GM20431 (cell line): ENCODE measurements at regions not wholly inside any gene's neighbourhood (a gene's known extent, or its start where the extent isn't known, plus 50 kb on each side); places are given as distances from the start of the nearest gene placed in this dataset.

Source experiments
- in situ Hi-C: fragments of 300-500 bp; cut with MseI, MboI; formaldehyde crosslinking; loops from one replicate; pipeline ENCODE4 v1.15.0; 2020; ENCODE audit warnings: low sequenced_read_pairs; ENCODE audit not compliant: unreplicated experiment

DNA sequence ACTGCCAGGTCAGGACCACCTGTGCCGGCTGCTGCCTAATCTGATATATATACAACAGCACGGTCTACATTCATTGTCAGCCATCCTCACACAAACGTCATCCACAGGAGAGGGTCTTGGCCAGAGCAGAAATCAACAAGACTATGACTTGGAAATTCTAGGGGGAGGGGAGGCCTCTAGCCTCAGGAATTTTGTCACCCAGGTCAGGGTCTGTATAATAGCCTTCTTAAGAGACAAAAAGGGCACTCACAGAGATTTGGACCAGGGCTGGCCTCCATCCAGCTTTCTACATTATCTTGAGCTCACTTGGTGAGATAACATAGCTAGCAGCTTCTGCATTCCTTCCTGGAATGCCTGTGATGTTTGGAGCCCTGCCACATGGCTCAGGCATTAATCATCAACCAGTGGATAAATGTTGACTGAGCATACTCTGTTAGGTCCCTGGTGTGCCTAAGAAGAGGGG, 50.4 kb upstream of the CTIF start:
- in situ Hi-C loops, result no loop called here

- in situ Hi-C loops, result no loop called here
These were observed 52.1 kb upstream of the CTIF start for GRCh38 chr18:48486754-48487153.

- in situ Hi-C loops, result no loop called here
These were observed 52.9 kb upstream of the CTIF start for GRCh38 chr18:48485828-48486405.

DNA sequence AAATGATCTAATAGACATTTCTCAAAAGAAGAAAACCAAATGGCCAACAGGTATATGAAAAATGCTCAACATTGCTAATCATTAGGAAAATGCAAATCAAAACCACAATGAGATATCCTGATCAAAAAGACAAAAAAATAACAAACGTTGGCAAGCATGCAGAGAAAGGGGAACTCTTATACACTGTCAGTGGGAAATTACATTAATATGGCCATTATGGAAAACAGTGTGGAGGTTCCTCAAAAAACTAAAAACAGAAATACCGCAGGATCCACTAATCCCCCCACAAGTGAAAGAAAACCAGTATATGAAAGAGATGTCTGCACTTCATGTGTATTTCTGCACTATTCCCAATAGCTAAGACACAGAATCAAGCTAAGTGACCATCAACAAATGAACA, 57.7 kb upstream of the CTIF start:
- in situ Hi-C loops, result no loop called here

GRCh38 chr18:48479531-48479930, 59.3 kb upstream of the CTIF start:
- in situ Hi-C loops, result loop anchor here (10.0 kb wide), 1 partner anchor 185 kb away; no protein-coding TSS in a partner anchor

GRCh38 chr18:48477348-48477747, 61.5 kb upstream of the CTIF start:
- in situ Hi-C loops, result loop anchor here (10.0 kb wide), 1 partner anchor 187 kb away; no protein-coding TSS in a partner anchor

DNA sequence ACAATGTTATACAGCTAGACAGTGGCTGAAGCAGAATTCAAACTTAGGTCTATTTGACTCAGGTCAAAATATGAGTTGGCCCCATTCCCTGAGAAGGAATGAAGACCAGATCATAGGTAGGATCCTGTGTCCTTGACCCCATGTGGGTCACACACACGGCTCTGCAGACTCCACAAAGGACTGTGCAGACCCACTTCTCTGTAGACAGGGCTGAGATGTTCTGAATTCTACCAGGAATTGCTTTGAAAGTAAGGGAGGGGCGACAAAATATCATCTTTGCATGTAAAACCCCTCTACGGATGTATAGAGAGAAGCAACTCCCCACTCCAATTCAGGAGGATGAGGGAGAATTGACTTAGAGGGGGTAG, 62.3 kb upstream of the CTIF start:
- in situ Hi-C loops, result loop anchor here (10.0 kb wide), 1 partner anchor 188 kb away; no protein-coding TSS in a partner anchor

DNA sequence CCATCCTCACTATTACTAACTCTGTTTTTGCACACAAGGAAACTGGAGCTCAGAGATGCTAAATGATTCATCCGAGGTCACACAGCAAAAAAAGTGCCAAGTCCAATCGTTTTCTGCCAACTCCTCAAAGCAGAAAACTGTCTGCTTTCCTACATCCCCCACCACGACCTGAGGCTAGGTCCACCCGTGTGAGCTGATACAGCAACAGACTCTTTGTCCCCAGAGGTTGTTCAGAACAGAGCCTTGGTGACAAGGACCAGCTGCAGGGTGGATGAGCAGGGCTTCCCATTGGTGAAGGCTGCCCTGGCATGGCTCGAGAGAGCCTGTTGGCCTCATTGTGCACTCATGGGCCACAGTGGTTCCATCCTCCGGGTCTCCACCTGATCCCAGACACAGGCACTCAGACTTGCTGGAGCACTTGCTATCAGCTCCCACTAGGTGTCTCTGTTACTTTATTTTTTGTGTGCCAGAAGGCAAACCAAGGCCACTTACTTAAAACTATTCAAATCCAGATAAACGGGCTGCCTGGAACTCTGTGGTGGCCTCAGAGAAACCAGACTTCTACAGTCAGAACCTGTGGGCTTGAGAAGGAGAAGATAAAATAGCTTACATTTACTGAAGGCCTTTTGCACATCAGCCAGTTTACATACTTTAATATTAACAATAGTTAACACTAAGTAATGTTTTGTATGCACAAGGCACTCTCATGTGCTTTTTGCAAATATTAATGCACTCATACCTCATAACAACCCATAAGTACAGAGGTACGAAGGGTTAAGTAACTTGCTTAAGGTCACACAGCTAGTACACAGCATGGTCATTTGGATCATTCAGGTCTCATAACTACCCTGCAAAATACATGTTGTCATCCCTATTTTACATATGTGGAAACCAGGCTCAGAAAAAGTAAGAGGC, 62.9 kb upstream of the CTIF start:
- in situ Hi-C loops, result loop anchor here (10.0 kb wide), 1 partner anchor 189 kb away; no protein-coding TSS in a partner anchor

- in situ Hi-C loops, result loop anchor here (10.0 kb wide), 1 partner anchor 191 kb away; no protein-coding TSS in a partner anchor
These were observed 64.6 kb upstream of the ZBTB7C start for GRCh38 chr18:48473816-48474215.

DNA sequence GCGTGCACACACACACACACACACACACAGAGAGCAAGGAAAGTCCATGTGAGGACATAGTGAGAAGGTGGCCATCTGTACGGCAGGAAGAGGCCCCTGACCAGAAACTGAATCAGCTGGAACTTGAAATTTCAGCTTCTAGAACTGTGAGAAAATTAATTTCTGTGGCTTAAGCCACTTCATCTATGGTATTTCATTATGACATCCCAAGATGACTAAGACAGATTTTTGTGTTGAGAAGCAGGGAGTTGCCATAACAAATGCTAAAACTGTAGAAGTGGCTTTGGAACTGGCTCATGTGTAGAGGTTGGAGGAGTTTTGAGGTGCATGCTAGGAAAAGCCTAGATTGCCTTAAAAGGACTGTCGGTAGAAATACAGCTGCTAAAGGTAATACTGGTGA, 63.4 kb upstream of the ZBTB7C start:
- in situ Hi-C loops, result loop anchor here (10.0 kb wide), 1 partner anchor 192 kb away; no protein-coding TSS in a partner anchor

- in situ Hi-C loops, result loop anchor here (10.0 kb wide), 1 partner anchor 194 kb away; no protein-coding TSS in a partner anchor
These were observed 61.4 kb upstream of the ZBTB7C start for GRCh38 chr18:48470484-48471180.

GRCh38 chr18:48468151-48468550, 59.0 kb upstream of the ZBTB7C start:
- in situ Hi-C loops, result no loop called here

DNA sequence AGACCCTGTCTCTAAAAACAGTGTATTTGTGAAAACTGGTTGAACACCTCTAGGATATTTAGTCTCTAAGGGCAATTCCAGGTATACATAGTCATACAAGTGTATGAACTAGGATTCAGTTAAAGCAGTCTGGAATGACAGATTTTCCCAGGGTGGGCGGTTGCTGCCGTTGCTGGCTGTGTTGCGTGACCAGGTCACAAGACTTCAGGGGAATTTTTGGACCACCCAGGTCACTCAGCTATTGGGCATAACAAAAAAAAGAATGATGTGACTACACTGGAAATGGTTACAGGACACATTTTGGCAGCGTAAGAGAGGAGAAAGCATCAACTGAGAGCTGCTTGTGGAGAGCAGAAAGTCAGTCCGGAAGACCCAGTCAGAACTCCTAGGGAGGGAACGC, 58.0 kb upstream of the ZBTB7C start:
- in situ Hi-C loops, result no loop called here

GRCh38 chr18:48462510-48462909, 53.3 kb upstream of the ZBTB7C start:
- in situ Hi-C loops, result no loop called here

GRCh38 chr18:48460929-48461583, 51.9 kb upstream of the ZBTB7C start:
- in situ Hi-C loops, result no loop called here

DNA sequence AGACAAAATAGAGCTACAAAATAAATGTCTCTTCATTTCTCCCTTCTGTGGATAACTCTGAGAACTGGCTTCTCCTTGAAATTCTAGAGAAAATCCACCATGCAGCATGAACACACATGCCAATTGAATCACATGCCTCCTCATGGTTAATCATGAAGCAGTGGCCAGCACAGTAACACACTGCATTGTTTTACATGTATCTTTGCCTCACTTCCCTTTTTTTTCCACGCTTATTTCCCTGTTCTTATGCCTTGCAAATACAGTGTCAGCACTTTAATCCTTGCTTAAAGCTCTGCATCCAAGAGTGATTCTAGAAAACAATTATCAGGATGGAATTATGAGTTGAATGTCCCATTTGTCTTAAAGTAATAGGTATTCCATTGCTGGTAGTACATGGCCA, 50.3 kb upstream of the ZBTB7C start:
- in situ Hi-C loops, result no loop called here

DNA sequence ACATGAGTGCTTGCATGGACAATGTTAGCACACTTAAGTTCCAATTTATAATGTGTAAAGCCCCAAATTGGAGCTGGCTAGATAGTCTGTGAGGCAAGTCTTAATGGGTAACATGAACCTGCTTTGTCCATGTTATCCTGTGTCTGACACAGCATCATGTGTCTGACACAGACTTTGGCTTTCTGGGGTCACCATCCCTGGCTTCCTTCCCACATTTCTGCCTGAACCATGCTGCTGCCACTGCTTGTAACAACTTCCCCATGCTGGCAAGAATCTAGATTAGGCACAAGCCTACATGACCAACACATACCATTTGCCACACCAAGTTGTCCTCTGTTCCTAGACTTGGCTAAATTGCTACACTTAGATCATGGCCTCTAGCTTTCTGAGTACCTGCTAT, 49.8 kb upstream of the ZBTB7C start:
- in situ Hi-C loops, result no loop called here
